ENCODE measurements at regions not wholly inside any gene's neighbourhood (a gene's known extent, or its start where the extent isn't known, plus 50 kb on each side); places are given as distances from the start of the nearest gene placed in this dataset.

GRCh38 chr5:166329149-166329800, 1962.2 kb upstream of the WWC1 start:
- no peaks in the 10 kb centered on the region for H3K9me3 ChIP-seq (ENCODE audit: control insufficient read depth in 3 of 3, low read length in 3 of 3)
- no peaks in the 10 kb centered on the region for H3K27me3 ChIP-seq (ENCODE audit: control insufficient read depth in 3 of 3, insufficient read depth in 3 of 3, low read length in 3 of 3)
- no peaks in the 10 kb centered on the region for H3K36me3 ChIP-seq (ENCODE audit: control insufficient read depth in 3 of 3, insufficient read depth in 3 of 3, low read length in 3 of 3)
- no peaks in the 10 kb centered on the region for H3K4me1 ChIP-seq (ENCODE audit: control insufficient read depth in 3 of 3, insufficient read depth in 3 of 3, low read length in 3 of 3)
- no peak overlapping the region for H3K4me3 ChIP-seq (ENCODE audit: low read length in 3 of 3)
- no peak overlapping the region for H3K27ac ChIP-seq (ENCODE audit: low read depth, low read length)
- H3K9ac ChIP-seq (ENCODE audit: low read depth in 1 of 3, low read length in 3 of 3), result no peak overlapping the region

- Histone ChIP-seq H3K4me3 (ENCODE audit: low read length in 3 of 3) (no peak overlapping the region), H3K9ac (ENCODE audit: low read depth in 1 of 3, low read length in 3 of 3) (no peak overlapping the region), H3K4me1 (ENCODE audit: control insufficient read depth in 3 of 3, insufficient read depth in 3 of 3, low read length in 3 of 3) (no peaks in the 10 kb centered on the region), H3K9me3 (ENCODE audit: control insufficient read depth in 3 of 3, low read length in 3 of 3) (no peaks in the 10 kb centered on the region), H3K27me3 (ENCODE audit: control insufficient read depth in 3 of 3, insufficient read depth in 3 of 3, low read length in 3 of 3) (no peaks in the 10 kb centered on the region), H3K36me3 (ENCODE audit: control insufficient read depth in 3 of 3, insufficient read depth in 3 of 3, low read length in 3 of 3) (no peaks in the 10 kb centered on the region), H3K27ac (ENCODE audit: low read depth, low read length) (no peak overlapping the region)
Observed at GRCh38 chr5:166330036-166330435, 1961.4 kb upstream of the WWC1 start.

DNA sequence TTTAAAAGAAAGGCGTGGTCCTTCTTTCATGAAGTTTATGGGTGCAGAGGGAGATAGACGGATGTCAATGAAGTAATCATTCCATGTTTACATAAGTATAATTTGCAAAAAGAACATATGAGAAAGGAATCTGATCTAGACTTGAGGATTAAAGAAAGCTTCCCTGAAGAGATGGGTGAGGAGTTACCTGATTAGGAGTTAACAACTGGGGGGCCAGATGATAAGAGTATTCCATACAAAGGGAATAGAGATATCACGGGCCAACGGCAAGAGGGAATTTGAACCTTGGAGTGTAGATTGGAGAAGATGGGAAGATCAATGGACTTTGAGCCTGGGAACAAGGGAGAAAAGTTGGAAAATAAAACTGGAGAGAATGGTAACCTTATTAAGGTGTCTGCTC, 1959.9 kb upstream of the WWC1 start:
- H3K27ac ChIP-seq (ENCODE audit: low read depth, low read length), result no peak overlapping the region
- H3K4me3 ChIP-seq (ENCODE audit: low read length in 3 of 3), result no peak overlapping the region
- H3K9me3 ChIP-seq (ENCODE audit: control insufficient read depth in 3 of 3, low read length in 3 of 3), result no peaks in the 10 kb centered on the region
- H3K36me3 ChIP-seq (ENCODE audit: control insufficient read depth in 3 of 3, insufficient read depth in 3 of 3, low read length in 3 of 3), result no peaks in the 10 kb centered on the region
- no peak overlapping the region for H3K9ac ChIP-seq (ENCODE audit: low read depth in 1 of 3, low read length in 3 of 3)
- no peaks in the 10 kb centered on the region for H3K27me3 ChIP-seq (ENCODE audit: control insufficient read depth in 3 of 3, insufficient read depth in 3 of 3, low read length in 3 of 3)
- H3K4me1 ChIP-seq (ENCODE audit: control insufficient read depth in 3 of 3, insufficient read depth in 3 of 3, low read length in 3 of 3), result no peaks in the 10 kb centered on the region

DNA sequence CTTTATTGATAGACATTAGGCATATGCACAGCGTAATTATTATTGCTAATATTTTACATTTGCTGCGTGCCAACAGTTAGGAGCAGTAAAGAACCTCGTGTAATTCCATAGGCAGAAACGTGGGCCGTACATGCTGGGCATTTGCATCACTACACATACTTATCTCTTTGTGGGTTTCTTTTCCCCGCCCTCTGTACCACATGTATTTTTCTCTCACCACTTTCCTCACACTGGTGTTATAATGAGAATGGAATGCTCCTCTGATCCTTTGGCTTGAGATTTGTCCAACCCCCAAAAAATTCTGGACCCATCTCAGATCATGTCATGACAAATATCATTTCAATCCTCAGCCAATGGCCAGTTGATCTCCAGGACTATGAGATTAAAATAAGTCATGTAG, 1952.6 kb upstream of the WWC1 start:
- no peaks in the 10 kb centered on the region for H3K36me3 ChIP-seq (ENCODE audit: control insufficient read depth in 3 of 3, insufficient read depth in 3 of 3, low read length in 3 of 3)
- H3K9me3 ChIP-seq (ENCODE audit: control insufficient read depth in 3 of 3, low read length in 3 of 3), result no peaks in the 10 kb centered on the region
- H3K4me1 ChIP-seq (ENCODE audit: control insufficient read depth in 3 of 3, insufficient read depth in 3 of 3, low read length in 3 of 3), result no peaks in the 10 kb centered on the region
- no peak overlapping the region for H3K9ac ChIP-seq (ENCODE audit: low read depth in 1 of 3, low read length in 3 of 3)
- no peak overlapping the region for H3K4me3 ChIP-seq (ENCODE audit: low read length in 3 of 3)
- H3K27me3 ChIP-seq (ENCODE audit: control insufficient read depth in 3 of 3, insufficient read depth in 3 of 3, low read length in 3 of 3), result no peaks in the 10 kb centered on the region
- no peak overlapping the region for H3K27ac ChIP-seq (ENCODE audit: low read depth, low read length)

GRCh38 chr5:166340039-166340438, 1951.4 kb upstream of the WWC1 start:
- no peak overlapping the region for H3K27ac ChIP-seq (ENCODE audit: low read depth, low read length)
- no peaks in the 10 kb centered on the region for H3K36me3 ChIP-seq (ENCODE audit: control insufficient read depth in 3 of 3, insufficient read depth in 3 of 3, low read length in 3 of 3)
- no peak overlapping the region for H3K9ac ChIP-seq (ENCODE audit: low read depth in 1 of 3, low read length in 3 of 3)
- H3K9me3 ChIP-seq (ENCODE audit: control insufficient read depth in 3 of 3, low read length in 3 of 3), result no peaks in the 10 kb centered on the region
- H3K4me3 ChIP-seq (ENCODE audit: low read length in 3 of 3), result no peak overlapping the region
- H3K4me1 ChIP-seq (ENCODE audit: control insufficient read depth in 3 of 3, insufficient read depth in 3 of 3, low read length in 3 of 3), result no peaks in the 10 kb centered on the region
- no peaks in the 10 kb centered on the region for H3K27me3 ChIP-seq (ENCODE audit: control insufficient read depth in 3 of 3, insufficient read depth in 3 of 3, low read length in 3 of 3)

- Histone ChIP-seq H3K27ac (ENCODE audit: low read depth, low read length) (no peak overlapping the region), H3K9me3 (ENCODE audit: control insufficient read depth in 3 of 3, low read length in 3 of 3) (no peaks in the 10 kb centered on the region), H3K9ac (ENCODE audit: low read depth in 1 of 3, low read length in 3 of 3) (no peak overlapping the region), H3K4me3 (ENCODE audit: low read length in 3 of 3) (no peak overlapping the region), H3K27me3 (ENCODE audit: control insufficient read depth in 3 of 3, insufficient read depth in 3 of 3, low read length in 3 of 3) (no peaks in the 10 kb centered on the region), H3K4me1 (ENCODE audit: control insufficient read depth in 3 of 3, insufficient read depth in 3 of 3, low read length in 3 of 3) (no peaks in the 10 kb centered on the region), H3K36me3 (ENCODE audit: control insufficient read depth in 3 of 3, insufficient read depth in 3 of 3, low read length in 3 of 3) (no peaks in the 10 kb centered on the region)
Observed at GRCh38 chr5:166341740-166342337, 1949.6 kb upstream of the WWC1 start.

DNA sequence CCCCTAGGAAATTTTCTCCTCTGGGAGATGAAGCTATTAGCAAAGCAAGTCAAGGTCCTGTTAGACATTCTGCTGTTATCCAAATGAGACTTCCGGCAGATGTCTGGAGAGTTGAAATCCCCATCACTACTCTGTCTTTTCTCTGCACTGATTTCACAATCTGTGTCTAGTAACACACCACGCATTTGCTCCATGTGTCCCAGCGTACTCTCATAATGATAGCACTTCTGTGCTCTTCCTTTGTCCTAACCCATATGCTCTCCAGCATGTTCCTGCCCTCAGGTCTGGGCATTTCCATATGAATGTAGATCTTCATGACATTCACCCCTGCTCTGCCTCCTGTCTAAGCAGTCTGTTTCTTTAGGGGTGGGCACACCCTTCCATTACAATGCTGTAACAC, 1949.0 kb upstream of the WWC1 start:
- Histone ChIP-seq H3K36me3 (ENCODE audit: control insufficient read depth in 3 of 3, insufficient read depth in 3 of 3, low read length in 3 of 3) (no peaks in the 10 kb centered on the region), H3K4me3 (ENCODE audit: low read length in 3 of 3) (no peak overlapping the region), H3K4me1 (ENCODE audit: control insufficient read depth in 3 of 3, insufficient read depth in 3 of 3, low read length in 3 of 3) (no peaks in the 10 kb centered on the region), H3K9me3 (ENCODE audit: control insufficient read depth in 3 of 3, low read length in 3 of 3) (no peaks in the 10 kb centered on the region), H3K9ac (ENCODE audit: low read depth in 1 of 3, low read length in 3 of 3) (no peak overlapping the region), H3K27ac (ENCODE audit: low read depth, low read length) (no peak overlapping the region), H3K27me3 (ENCODE audit: control insufficient read depth in 3 of 3, insufficient read depth in 3 of 3, low read length in 3 of 3) (no peaks in the 10 kb centered on the region)

GRCh38 chr5:166346726-166347374, 1944.6 kb upstream of the WWC1 start:
- H3K4me3 ChIP-seq (ENCODE audit: low read length in 3 of 3), result no peak overlapping the region
- H3K36me3 ChIP-seq (ENCODE audit: control insufficient read depth in 3 of 3, insufficient read depth in 3 of 3, low read length in 3 of 3), result no peaks in the 10 kb centered on the region
- H3K27ac ChIP-seq (ENCODE audit: low read depth, low read length), result no peak overlapping the region
- H3K27me3 ChIP-seq (ENCODE audit: control insufficient read depth in 3 of 3, insufficient read depth in 3 of 3, low read length in 3 of 3), result no peaks in the 10 kb centered on the region
- H3K9me3 ChIP-seq (ENCODE audit: control insufficient read depth in 3 of 3, low read length in 3 of 3), result no peaks in the 10 kb centered on the region
- no peak overlapping the region for H3K9ac ChIP-seq (ENCODE audit: low read depth in 1 of 3, low read length in 3 of 3)
- no peaks in the 10 kb centered on the region for H3K4me1 ChIP-seq (ENCODE audit: control insufficient read depth in 3 of 3, insufficient read depth in 3 of 3, low read length in 3 of 3)

DNA sequence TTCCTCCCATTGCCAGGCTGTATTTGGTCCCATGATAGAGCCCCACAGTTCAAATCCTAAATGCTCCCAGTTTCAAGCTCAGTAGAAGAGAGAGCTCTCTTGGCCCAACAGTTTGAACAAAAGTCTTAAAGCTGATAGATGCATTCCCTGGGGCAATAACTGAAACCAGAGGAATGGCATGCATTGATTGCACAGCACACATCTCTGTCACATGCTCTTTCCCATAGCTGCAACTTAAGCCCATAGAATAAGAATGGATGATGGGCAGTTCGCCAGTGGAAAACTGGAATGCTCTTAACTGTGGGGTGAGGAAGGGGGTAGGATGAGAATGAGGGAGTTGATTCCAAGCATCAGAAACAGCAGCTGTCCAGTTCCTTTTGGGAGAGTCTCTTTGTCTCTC, 1942.4 kb upstream of the WWC1 start:
- Histone ChIP-seq H3K27me3 (ENCODE audit: control insufficient read depth in 3 of 3, insufficient read depth in 3 of 3, low read length in 3 of 3) (no peaks in the 10 kb centered on the region), H3K4me3 (ENCODE audit: low read length in 3 of 3) (no peak overlapping the region), H3K9me3 (ENCODE audit: control insufficient read depth in 3 of 3, low read length in 3 of 3) (no peaks in the 10 kb centered on the region), H3K9ac (ENCODE audit: low read depth in 1 of 3, low read length in 3 of 3) (no peak overlapping the region), H3K27ac (ENCODE audit: low read depth, low read length) (no peak overlapping the region), H3K36me3 (ENCODE audit: control insufficient read depth in 3 of 3, insufficient read depth in 3 of 3, low read length in 3 of 3) (no peaks in the 10 kb centered on the region), H3K4me1 (ENCODE audit: control insufficient read depth in 3 of 3, insufficient read depth in 3 of 3, low read length in 3 of 3) (no peaks in the 10 kb centered on the region)

DNA sequence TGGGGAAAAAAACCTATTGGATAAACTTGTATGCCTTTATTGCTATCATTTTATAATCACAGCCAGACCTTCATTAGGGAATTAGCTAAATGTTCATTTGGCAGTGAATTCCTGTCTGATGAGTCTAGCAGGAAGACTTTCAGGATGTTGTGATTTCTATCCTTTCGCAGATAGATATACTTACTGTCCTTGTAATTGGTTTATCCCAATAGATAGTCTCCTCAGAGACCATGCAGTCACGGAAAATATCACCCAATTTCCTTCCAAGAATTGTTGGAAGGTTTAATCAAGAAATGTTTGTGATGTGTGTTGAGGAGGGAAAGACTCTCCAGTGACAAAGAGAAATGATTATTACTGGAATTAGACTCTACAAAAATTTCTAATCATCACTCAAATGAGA, 1937.9 kb upstream of the WWC1 start:
- Histone ChIP-seq H3K4me3 (ENCODE audit: low read length in 3 of 3) (no peak overlapping the region), H3K27me3 (ENCODE audit: control insufficient read depth in 3 of 3, insufficient read depth in 3 of 3, low read length in 3 of 3) (no peaks in the 10 kb centered on the region), H3K4me1 (ENCODE audit: control insufficient read depth in 3 of 3, insufficient read depth in 3 of 3, low read length in 3 of 3) (no peaks in the 10 kb centered on the region), H3K27ac (ENCODE audit: low read depth, low read length) (no peak overlapping the region), H3K9ac (ENCODE audit: low read depth in 1 of 3, low read length in 3 of 3) (no peak overlapping the region), H3K9me3 (ENCODE audit: control insufficient read depth in 3 of 3, low read length in 3 of 3) (no peaks in the 10 kb centered on the region), H3K36me3 (ENCODE audit: control insufficient read depth in 3 of 3, insufficient read depth in 3 of 3, low read length in 3 of 3) (no peaks in the 10 kb centered on the region)

All from skeletal muscle tissue (tissue), 3 donors.